GM18498 (cell line): ENCODE measurements at regions not wholly inside any gene's neighbourhood (a gene's known extent, or its start where the extent isn't known, plus 50 kb on each side); places are given as distances from the start of the nearest gene placed in this dataset.
"Not testable (repeated sequence)": the region's sequence is repeated elsewhere in the genome, so short reads cannot be mapped to it uniquely, and the experiment has no call there.

ENCODE experiments used
- ATAC-seq: cut with Tn5 transposase; IDR thresholded peaks from one replicate; pipeline ENCODE4 v1.9.1; 2021; ENCODE audit warnings: mild to moderate bottlenecking, moderate library complexity; ENCODE audit not compliant: unreplicated experiment

- ATAC-seq, result no peak
Measured at GRCh38 chr18:53935803-53936202, 288.7 kb downstream of the MBD2 start.

- ATAC-seq, result no peak
Measured at GRCh38 chr18:53935399-53935798, 289.1 kb downstream of the MBD2 start.

- ATAC-seq, result no peak
Measured at GRCh38 chr18:53920312-53921075, 304.0 kb downstream of the MBD2 start.

- ATAC-seq, result no peak
Measured at GRCh38 chr18:53918091-53918490, 306.4 kb downstream of the MBD2 start.

- ATAC-seq, result no peak
Measured at GRCh38 chr18:53911200-53911599, 313.3 kb downstream of the MBD2 start.

- ATAC-seq, result no peak
Measured at GRCh38 chr18:53909668-53910067, 314.8 kb downstream of the MBD2 start.

GRCh38 chr18:53907921-53908320, 316.5 kb downstream of the MBD2 start:
- no peak for ATAC-seq

GRCh38 chr18:53906681-53907080, 317.8 kb downstream of the MBD2 start:
- no peak for ATAC-seq

- ATAC-seq, result no peak
Measured at GRCh38 chr18:53894675-53895442, 329.6 kb downstream of the MBD2 start.

- ATAC-seq, result no peak
Measured at GRCh38 chr18:53887447-53887846, 337.0 kb downstream of the MBD2 start.

GRCh38 chr18:53886058-53886457, 338.4 kb downstream of the MBD2 start:
- ATAC-seq, result no peak

- no peak for ATAC-seq
Measured at GRCh38 chr18:53883771-53884170, 340.7 kb downstream of the MBD2 start.

- ATAC-seq, result no peak
Measured at GRCh38 chr18:53874103-53874502, 350.4 kb downstream of the MBD2 start.

GRCh38 chr18:53864770-53865169, 359.7 kb downstream of the MBD2 start:
- ATAC-seq, result no peak

- ATAC-seq, result no peak
Measured at GRCh38 chr18:53862921-53863320, 361.5 kb downstream of the MBD2 start.

- ATAC-seq, result no peak
Measured at GRCh38 chr18:53861185-53861584, 363.3 kb downstream of the MBD2 start.

- ATAC-seq, result no peak
Measured at GRCh38 chr18:53859764-53860163, 364.7 kb downstream of the MBD2 start.

GRCh38 chr18:53850902-53851301, 373.6 kb downstream of the MBD2 start:
- no peak for ATAC-seq

GRCh38 chr18:53843763-53844162, 380.7 kb downstream of the MBD2 start:
- ATAC-seq, result no peak

GRCh38 chr18:53843113-53843760, 381.2 kb downstream of the MBD2 start:
- ATAC-seq, result no peak

- no peak for ATAC-seq
Measured at GRCh38 chr18:53838746-53839145, 385.7 kb downstream of the MBD2 start.

GRCh38 chr18:53821141-53821540, 403.3 kb downstream of the MBD2 start:
- not testable (repeated sequence) for ATAC-seq
